Stimulated activated CD8-positive, alpha-beta memory T cell treated with anti-CD3 and anti-CD28 coated beads, Interleukin-12 subunit alpha, Interleukin-12 subunit beta, amount 100 ng/mL, for 1 hour (primary cell): ENCODE measurements at regions not wholly inside any gene's neighbourhood (a gene's known extent, or its start where the extent isn't known, plus 50 kb on each side); places are given as distances from the start of the nearest gene placed in this dataset.

Experiments
- DNase-seq: peaks from one replicate; pipeline ENCODE4 v3.0.0-alpha.2; 2020; ENCODE audit warnings: low read depth

GRCh38 chr5:112626715-112627114 lies 111.0 kb upstream of the APC start:
- DNase-seq = no peak

GRCh38 chr5:112628214-112628980 lies 109.3 kb upstream of the APC start:
- DNase-seq = no peak

GRCh38 chr5:112630246-112631009 lies 107.3 kb upstream of the APC start:
- DNase-seq = no peak

- no peak for DNase-seq
Measured at GRCh38 chr5:112634166-112634565, 103.5 kb upstream of the APC start.

GRCh38 chr5:112634796-112635195 lies 102.9 kb upstream of the APC start:
- DNase-seq = no peak

DNA sequence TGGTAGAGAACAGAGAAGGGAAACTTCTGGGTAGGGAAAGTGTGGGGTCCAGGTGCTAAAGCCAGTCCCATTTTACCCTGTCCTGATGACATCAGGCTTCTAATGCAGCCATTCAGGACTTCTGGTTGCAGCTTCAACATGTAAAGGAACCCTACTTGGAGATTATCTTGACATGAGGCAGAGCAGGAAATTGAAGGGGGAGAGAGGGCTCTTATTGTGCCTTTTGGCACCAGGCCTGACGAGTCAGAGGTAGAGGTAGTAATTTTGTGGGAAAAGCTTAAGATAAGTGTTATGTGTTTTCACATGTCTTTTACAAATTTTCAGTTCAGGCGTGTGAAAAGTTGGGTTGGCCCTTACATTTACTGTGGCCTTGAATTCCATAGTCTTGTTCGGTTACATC lies 102.4 kb upstream of the APC start:
- no peak for DNase-seq

DNA sequence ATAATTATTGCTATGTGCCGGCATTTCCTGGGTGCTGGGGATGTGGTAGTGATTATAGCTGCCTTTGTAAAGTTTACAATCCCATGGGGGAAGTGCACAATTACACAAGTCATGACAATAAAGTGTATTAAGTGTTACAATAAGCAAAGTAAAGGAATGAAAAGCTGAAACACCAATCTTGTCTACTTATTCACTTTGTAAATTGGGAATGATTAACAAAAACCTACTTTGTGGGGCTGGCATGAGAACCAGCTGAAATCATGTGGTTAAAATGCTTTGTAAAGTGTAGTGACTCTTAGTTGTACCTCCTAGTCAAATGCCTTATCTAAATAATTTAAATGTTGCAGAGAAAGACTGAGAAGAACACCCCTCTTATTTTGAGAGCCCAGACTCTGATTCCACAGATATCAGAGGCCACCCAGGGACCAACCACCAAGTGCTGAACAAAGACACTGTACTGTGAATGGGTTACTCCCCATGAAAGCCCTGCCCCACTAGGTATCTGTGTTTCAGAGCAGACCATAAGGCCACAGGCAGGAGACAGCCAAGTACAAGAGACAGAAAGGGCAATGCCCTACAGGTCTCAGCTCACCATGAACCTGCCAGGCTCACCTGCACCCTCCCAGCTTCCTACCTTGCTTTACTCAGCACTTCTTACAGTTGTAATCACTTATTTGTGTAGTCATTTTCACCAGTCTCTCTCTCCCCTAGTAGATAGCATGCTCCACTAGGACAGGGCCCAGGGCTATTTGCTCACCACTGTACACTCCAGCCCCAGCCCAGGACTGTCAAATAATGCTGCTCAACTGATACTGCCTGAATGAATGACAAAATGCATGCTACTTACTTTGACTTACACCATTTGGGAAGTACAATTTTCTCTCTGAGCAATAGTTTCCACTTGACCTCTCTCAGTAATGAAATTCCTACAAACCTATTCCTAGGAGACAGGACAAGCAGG lies 101.6 kb upstream of the APC start:
- no peak for DNase-seq

DNA sequence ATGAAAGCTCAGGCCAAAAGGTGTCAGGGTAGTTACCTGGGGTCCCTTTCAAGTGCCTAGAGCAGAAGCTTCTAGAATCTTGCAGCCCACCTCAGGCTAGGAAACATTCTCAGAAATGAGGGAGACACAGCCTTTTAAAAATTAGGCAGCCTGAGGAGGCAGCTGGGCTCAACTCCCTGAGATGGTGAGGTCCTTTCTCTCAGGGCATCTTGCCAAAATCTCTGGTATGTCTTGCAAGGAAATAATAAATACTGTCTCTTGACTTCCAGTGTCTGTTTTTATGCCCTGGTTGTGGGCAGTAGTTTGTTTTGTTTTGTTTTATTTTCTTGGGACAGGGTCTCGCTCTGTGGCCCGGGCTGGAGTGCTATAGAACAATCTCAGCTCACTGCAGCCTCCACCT lies 100.9 kb upstream of the APC start:
- DNase-seq = no peak

DNA sequence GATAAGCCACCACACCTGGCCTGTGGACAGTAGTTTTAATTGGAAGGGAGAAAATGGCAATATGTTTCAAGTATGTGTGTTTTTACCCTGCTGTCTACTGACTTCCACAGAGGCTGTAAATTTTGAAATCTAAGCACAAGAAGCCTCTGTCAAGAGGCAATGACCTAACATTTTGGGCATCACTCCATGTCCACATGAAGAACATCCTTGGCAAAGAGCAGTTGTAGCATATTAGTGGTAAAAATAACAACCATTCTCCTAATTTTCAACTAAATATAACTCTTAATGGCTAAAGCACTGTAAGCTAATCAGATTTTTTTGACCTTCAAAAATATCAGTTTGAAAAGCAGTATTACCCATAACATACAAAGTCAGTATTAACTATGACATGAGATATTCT lies 100.3 kb upstream of the APC start:
- DNase-seq = no peak

DNA sequence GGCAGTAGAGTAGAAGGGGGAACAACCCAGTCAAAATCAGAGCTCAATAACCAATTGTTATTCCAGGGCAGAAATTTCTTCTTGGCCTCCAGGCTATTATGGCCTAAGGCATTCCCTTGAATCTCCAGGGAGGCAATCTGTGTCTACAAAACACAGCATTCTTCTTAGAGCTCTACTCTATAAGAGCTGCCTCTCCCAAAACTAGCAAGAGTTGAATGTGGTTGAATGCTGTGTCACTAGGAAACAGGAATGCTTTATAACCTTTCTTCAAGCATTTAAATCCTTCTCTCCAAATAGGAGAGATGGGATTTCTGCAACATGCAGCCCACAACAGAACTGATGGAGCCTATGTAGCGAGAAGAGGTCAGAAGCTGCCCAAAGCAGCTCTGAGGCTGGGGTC lies 97.1 kb upstream of the APC start:
- DNase-seq = no peak

- no peak for DNase-seq
Measured at GRCh38 chr5:112641515-112642110, 96.1 kb upstream of the APC start.

DNA sequence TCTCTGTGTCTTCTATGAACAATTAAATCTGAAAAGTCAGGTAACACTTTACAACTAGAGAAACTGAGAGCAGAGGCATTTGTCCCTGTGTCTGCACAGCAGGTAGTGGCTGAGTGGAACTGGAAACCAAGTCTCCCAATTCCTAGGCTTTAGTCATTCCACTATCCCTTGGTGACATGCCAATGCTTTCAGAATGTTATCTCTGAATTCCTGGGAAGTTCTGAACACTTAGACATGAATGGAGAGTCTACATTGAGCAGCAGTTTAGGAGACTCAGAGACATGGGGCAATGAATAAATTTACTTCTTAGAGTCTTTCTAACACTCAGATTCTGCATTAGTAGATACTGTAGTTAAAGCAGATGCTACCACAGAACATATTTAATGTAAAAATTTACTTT lies 94.8 kb upstream of the APC start:
- DNase-seq = no peak

- DNase-seq = no peak
Measured at GRCh38 chr5:112643339-112643971, 94.2 kb upstream of the APC start.

DNA sequence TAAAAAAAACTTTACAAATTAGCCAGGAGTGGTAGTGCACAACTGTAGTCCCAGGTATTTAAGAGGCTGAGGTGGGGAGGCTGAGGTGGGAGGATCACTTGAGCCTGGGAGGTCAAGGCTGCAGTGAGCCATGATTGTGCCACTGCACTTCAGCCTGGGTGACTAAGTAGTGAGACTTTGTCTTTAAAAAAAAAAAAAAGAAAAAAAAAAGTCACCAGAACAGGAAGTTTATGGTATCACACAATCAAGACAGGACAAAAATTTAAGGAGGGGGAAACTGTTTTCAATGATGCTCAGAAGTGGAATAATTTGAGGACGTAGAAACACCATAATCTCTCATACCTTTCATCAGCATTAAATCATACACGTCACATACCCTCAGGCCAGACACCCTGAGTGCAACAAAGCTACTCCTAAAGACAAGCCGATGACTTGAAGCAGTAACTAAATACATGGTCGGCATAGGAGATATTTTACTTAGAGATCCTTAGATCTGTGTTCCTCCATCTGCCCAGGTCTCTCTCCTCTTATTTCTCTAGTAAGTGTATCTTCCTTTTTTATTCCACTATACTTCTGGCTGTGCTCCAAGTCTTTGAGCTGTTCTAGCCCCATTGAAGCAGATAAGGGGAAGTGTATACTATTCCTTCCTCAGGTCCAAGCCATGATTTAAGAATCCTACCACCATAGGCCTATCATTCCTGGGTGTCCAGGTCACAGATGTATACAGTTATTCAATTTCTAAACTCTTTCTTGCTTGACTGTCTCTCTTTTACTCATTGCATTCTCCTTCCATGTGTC lies 91.3 kb upstream of the APC start:
- no peak for DNase-seq

DNA sequence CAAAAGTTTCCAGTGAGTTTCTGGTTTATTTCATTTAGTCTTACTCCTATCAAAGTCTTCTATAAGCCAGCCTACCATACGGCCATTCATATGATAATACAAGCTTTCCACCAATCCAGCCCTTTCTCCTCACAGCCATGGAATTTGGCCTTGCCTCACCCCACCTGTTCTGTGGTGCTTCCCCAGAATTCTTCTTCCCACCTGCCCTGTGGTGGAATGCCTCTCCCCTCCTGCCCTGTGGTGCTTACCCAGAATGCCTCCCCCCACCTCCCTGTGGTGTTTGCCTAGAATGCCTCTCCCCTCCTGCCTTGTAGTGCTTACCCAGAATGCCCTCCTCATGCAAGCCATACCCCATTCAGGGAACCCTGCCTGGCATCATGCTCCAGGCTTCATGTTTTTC lies 90.3 kb upstream of the APC start:
- no peak for DNase-seq

GRCh38 chr5:112648264-112648663 lies 89.4 kb upstream of the APC start:
- no peak for DNase-seq

DNA sequence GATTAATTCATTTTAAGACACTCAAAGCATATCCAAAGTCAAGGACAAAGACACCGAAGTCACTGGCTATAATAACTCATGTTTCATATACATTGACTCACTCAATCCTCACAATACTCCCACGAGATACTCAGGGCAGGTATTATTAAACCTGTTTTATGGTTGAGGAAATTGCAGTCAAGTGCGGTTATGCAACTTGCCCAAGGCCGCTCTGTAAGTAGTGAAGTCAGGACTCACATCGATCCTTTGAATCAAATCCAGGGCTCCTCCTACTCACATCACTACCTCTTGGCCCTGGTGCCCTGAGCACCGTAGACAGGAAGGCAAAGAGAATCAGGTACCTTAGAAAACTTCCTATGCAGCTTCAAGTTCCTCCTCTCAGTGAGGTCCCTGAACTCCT lies 87.8 kb upstream of the APC start:
- DNase-seq = no peak

DNA sequence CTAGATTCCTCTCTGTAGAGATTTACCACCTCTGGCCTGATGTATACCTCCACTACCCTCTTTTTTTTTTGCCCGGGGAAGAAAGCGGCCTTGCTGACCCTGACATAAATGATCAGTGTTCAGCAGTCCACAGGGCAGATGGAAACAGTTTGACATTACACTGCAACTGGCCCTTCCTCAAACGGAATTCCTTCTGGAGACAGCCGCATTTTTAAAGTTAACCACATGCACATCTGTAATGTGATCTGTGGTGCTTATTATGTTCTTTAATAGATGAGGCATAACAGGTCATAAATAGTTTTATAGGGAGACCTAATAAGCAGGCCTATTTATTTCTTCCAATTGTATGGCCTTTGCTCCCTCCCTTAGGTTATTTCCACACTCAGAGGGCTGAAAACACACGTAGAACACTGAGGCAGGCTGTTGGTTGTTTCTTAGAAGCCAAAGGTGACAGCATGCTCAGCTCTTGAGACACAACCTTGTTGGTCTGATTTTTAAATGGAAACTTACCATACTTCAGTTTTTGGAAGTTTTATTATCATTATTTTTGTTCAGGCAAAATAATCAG lies 84.0 kb upstream of the APC start:
- DNase-seq = no peak

- no peak for DNase-seq
Measured at GRCh38 chr5:112655513-112655912, 82.2 kb upstream of the APC start.

- no peak for DNase-seq
Measured at GRCh38 chr5:112656451-112656850, 81.2 kb upstream of the APC start.
